ENCODE measurements at regions not wholly inside any gene's neighbourhood (a gene's known extent, or its start where the extent isn't known, plus 50 kb on each side); places are given as distances from the start of the nearest gene placed in this dataset.

DNA sequence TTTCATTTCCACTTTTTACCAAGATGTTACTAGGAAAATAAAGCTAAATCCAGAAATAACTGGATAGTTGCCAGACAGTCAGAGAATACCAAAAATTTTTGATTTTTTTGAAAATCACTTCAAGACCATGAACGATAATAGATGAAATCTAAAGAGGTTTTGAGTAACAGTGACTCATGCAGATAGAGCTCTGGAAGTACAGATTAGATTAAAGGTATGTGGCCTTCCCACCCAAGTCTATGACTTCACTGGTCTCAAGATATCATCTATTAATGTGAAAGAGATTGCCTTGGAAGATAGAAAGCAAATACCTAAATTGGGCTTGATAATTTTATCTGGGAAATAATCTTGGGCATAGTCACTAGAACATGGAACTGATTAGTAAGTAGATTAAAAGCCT is 415.9 kb downstream of the METTL15 start:
- H4K20me1 ChIP-seq (ENCODE audit: insufficient read depth), result no peaks in the 10 kb centered on the region
- no peaks in the 10 kb centered on the region for H3K9me2 ChIP-seq (ENCODE audit: insufficient read depth)
- BruUV-seq (replicated peaks), result no TSS peak
- ChIA-PET CTCF (no interaction called here), POLR2A (no interaction called here), RAD21 (ENCODE audit: low non-redundant PET in 1 of 2, low total read pairs in 2 of 2, uncharacterized antibody in 2 of 2, unreplicated experiment in 2 of 2) (no interaction called here)
- no peak overlapping the region for H3K27ac ChIP-seq (ENCODE audit: low read depth, low read length)
- no peaks in the 10 kb centered on the region for H3K27me3 ChIP-seq (ENCODE audit: insufficient read depth, low read length)
- H3K36me3 ChIP-seq (ENCODE audit: control insufficient read depth in 1 of 2, insufficient read depth in 2 of 2, low read length in 2 of 2), result no peaks in the 10 kb centered on the region
- DNase-seq (ENCODE audit: low read depth, low spot score) (no peak), ATAC-seq (no peak)
- no peak overlapping the region for H3K4me3 ChIP-seq (replicated peaks in 1 of 2; ENCODE audit: low read depth in 1 of 2, low read length in 2 of 2)
- no peak overlapping the region for H3K9ac ChIP-seq (ENCODE audit: low read length)
- intact Hi-C loops (cut with micrococcal nuclease), result loop anchor here (10.0 kb wide), 2 partner anchors 409 to 669 kb away; no protein-coding TSS in a partner anchor
- H3K9me3 ChIP-seq (ENCODE audit: control insufficient read depth in 1 of 2, insufficient read depth in 1 of 2, low read depth in 1 of 2, low read length in 2 of 2), result peaks cover 2 to 13% of the 10 kb centered on the region in 2 experiments; a peak in 3 of 4 replicates
- TF ChIP-seq YY1 (IDR thresholded peaks at IDR 0.05; ENCODE audit: extremely low read depth, insufficient replicate concordance, low read depth, low read length) (no peak), EZH2phosphoT487 (IDR thresholded peaks at IDR 0.05; ENCODE audit: borderline replicate concordance) (no peak), ELF1 (IDR thresholded peaks at IDR 0.05; ENCODE audit: borderline replicate concordance, low read depth) (no peak), CBX3 (IDR thresholded peaks at IDR 0.05; ENCODE audit: low read depth) (no peak), RAD21 (IDR thresholded peaks at IDR 0.05; ENCODE audit: low read depth) (no peak), TCF7L2 (IDR thresholded peaks at IDR 0.05; ENCODE audit: borderline replicate concordance, extremely low read depth, insufficient read depth, insufficient read length) (no peak)
- TF ChIP-seq, protein P1, sequence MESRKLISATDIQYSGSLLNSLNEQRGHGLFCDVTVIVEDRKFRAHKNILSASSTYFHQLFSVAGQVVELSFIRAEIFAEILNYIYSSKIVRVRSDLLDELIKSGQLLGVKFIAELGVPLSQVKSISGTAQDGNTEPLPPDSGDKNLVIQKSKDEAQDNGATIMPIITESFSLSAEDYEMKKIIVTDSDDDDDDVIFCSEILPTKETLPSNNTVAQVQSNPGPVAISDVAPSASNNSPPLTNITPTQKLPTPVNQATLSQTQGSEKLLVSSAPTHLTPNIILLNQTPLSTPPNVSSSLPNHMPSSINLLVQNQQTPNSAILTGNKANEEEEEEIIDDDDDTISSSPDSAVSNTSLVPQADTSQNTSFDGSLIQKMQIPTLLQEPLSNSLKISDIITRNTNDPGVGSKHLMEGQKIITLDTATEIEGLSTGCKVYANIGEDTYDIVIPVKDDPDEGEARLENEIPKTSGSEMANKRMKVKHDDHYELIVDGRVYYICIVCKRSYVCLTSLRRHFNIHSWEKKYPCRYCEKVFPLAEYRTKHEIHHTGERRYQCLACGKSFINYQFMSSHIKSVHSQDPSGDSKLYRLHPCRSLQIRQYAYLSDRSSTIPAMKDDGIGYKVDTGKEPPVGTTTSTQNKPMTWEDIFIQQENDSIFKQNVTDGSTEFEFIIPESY (IDR thresholded peaks at IDR 0.05; ENCODE audit: extremely low read depth, insufficient replicate concordance, low read length), result no peak
- TF ChIP-seq, protein P2, sequence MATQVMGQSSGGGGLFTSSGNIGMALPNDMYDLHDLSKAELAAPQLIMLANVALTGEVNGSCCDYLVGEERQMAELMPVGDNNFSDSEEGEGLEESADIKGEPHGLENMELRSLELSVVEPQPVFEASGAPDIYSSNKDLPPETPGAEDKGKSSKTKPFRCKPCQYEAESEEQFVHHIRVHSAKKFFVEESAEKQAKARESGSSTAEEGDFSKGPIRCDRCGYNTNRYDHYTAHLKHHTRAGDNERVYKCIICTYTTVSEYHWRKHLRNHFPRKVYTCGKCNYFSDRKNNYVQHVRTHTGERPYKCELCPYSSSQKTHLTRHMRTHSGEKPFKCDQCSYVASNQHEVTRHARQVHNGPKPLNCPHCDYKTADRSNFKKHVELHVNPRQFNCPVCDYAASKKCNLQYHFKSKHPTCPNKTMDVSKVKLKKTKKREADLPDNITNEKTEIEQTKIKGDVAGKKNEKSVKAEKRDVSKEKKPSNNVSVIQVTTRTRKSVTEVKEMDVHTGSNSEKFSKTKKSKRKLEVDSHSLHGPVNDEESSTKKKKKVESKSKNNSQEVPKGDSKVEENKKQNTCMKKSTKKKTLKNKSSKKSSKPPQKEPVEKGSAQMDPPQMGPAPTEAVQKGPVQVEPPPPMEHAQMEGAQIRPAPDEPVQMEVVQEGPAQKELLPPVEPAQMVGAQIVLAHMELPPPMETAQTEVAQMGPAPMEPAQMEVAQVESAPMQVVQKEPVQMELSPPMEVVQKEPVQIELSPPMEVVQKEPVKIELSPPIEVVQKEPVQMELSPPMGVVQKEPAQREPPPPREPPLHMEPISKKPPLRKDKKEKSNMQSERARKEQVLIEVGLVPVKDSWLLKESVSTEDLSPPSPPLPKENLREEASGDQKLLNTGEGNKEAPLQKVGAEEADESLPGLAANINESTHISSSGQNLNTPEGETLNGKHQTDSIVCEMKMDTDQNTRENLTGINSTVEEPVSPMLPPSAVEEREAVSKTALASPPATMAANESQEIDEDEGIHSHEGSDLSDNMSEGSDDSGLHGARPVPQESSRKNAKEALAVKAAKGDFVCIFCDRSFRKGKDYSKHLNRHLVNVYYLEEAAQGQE (IDR thresholded peaks at IDR 0.05; ENCODE audit: low read depth), result no peak
- TF ChIP-seq, protein P3, sequence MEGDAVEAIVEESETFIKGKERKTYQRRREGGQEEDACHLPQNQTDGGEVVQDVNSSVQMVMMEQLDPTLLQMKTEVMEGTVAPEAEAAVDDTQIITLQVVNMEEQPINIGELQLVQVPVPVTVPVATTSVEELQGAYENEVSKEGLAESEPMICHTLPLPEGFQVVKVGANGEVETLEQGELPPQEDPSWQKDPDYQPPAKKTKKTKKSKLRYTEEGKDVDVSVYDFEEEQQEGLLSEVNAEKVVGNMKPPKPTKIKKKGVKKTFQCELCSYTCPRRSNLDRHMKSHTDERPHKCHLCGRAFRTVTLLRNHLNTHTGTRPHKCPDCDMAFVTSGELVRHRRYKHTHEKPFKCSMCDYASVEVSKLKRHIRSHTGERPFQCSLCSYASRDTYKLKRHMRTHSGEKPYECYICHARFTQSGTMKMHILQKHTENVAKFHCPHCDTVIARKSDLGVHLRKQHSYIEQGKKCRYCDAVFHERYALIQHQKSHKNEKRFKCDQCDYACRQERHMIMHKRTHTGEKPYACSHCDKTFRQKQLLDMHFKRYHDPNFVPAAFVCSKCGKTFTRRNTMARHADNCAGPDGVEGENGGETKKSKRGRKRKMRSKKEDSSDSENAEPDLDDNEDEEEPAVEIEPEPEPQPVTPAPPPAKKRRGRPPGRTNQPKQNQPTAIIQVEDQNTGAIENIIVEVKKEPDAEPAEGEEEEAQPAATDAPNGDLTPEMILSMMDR (IDR thresholded peaks at IDR 0.05 in 2 of 3, conservative IDR thresholded peaks at IDR 0.05 in 1 of 3; ENCODE audit: borderline replicate concordance in 1 of 3, insufficient read depth in 1 of 3, low read depth in 2 of 3, low read length in 2 of 3), result no peak
- no peaks in the 10 kb centered on the region for H3K4me1 ChIP-seq (ENCODE audit: control insufficient read depth in 1 of 2, insufficient read depth in 2 of 2, low read length in 2 of 2)
- H2AFZ ChIP-seq (ENCODE audit: low read depth, low read length, poor library complexity, severe bottlenecking), result no peak overlapping the region
- no peaks in the 10 kb centered on the region for H3K79me2 ChIP-seq (ENCODE audit: insufficient read depth, low read length)
- H3K4me2 ChIP-seq (ENCODE audit: low read length), result no peak overlapping the region
